VCaP (cell line): ENCODE measurements at regions not wholly inside any gene's neighbourhood (a gene's known extent, or its start where the extent isn't known, plus 50 kb on each side); places are given as distances from the start of the nearest gene placed in this dataset.

Experiments
- H3K27ac ChIP-seq: fragments of 450-650 bp; 2 replicates; pipeline ENCODE4 v1.5.1; 2017
- CTCF ChIP-seq: fragments of 450-650 bp; conservative IDR thresholded peaks from 2 replicates; pipeline ENCODE4 v1.5.1; 2017; ENCODE audit warnings: mild to moderate bottlenecking, moderate library complexity

DNA sequence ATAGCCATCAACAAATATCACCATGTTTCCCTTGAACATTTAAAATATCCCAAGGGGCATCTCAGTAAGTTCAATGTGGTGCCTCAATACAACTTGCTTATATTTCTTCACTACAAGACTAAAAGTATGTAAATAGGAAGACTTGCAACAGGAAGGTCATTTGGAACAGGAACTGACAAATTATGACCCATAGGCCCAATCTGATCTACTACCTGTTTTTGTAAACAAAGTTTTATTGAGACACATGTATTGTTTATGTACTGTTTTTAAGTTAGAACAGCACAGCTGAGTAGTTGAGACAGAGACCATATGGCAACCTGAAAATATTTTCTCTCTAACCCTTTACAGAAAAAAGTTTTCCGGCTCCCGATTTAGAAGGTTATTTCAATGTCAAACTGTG is 154.8 kb upstream of the TFPI start:
- no peak overlapping the region for H3K27ac ChIP-seq
- TF ChIP-seq CTCF: no peak

GRCh38 chr2:187710791-187711521 is 156.7 kb upstream of the TFPI start:
- H3K27ac ChIP-seq: no peak overlapping the region
- TF ChIP-seq CTCF: no peak

DNA sequence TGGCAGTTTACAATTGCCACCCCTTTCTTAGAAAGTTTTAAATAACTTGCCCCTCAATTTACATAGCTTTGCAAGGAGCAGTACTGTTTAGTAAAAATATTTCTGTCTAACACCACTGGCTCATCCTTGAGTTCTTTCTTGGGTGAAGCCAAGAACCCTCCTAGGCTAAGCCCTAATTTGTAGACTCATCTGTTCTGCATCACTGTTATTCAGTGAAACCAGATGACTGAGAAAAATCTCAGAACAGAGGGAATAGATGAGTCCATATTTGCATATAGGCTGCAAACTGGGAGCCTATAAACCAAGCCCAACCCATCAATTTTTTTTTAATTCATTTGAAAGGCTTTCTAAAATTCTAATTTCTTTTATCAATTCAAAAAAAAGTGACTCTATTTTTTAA is 161.4 kb upstream of the TFPI start:
- no peak for TF ChIP-seq CTCF

DNA sequence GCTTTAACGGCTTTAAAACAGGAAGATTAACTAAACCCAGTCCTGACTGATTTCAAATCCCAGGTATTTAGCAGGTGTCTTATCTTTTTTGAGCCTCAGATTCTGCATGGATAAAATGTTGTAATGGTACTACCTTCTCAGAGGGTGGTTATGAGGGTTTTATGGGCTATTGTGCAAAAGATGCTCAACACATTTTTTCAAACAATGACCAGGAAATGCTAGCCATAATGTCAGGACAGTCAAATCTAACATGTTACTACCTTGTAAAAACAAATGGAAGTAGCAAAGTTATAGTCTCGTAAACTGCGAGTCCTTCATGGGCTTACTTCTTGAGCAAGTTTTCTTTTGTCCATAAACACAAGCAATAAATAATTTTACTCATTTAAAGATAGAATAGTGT is 162.1 kb upstream of the TFPI start:
- no peak for TF ChIP-seq CTCF
- no peak overlapping the region; the same call in 1 of the 2 replicates for H3K27ac ChIP-seq

More for the DNA sequence above, 161.4 kb upstream of the TFPI start:
- H3K27ac ChIP-seq: no peak overlapping the region; the same call in 1 of the 2 replicates

DNA sequence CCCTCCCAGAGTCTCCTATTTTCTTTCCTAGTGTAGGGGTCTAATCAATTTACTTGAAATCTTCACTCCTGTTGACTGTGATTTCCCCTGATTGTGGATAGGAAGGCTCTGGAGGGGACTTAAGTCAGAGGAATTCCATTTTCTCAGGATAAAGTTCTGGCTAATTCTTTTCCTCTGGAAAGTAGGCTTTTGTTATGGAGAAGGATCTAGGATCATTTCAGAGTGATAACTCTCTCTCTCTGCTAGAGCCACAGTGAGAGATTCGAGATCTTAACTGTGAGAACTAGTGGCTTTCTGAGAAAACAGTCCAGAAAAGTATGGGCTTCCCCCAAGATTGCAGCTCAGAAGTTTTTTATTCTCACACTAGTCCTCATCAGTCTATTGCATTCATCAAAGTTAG is 163.9 kb upstream of the TFPI start:
- no peak for TF ChIP-seq CTCF
- H3K27ac ChIP-seq: no peak overlapping the region

DNA sequence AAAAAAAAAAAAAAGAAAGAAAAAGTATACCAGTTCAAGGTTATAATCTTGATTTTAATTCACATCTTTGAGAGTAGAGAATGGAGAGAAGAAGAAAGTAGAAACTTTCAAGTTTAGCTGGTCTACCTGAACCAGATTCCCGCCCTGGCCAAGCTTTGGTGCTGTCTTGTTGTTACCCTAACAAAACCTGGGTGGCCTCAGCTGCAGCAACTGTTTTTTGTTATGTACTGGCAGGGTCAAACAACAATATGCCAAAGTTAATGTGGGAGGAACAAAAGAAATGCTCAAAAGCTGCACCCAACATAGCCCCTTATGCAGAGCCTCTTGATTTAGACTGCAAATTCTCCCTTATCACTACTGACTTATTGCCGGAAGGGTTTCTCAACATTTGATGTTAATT is 165.3 kb upstream of the TFPI start:
- H3K27ac ChIP-seq: no peak overlapping the region
- TF ChIP-seq CTCF: no peak

GRCh38 chr2:187748958-187749357 is 194.7 kb upstream of the TFPI start:
- no peak overlapping the region for H3K27ac ChIP-seq
- no peak for TF ChIP-seq CTCF
